ENCODE measurements at regions not wholly inside any gene's neighbourhood (a gene's known extent, or its start where the extent isn't known, plus 50 kb on each side); places are given as distances from the start of the nearest gene placed in this dataset.

DNA sequence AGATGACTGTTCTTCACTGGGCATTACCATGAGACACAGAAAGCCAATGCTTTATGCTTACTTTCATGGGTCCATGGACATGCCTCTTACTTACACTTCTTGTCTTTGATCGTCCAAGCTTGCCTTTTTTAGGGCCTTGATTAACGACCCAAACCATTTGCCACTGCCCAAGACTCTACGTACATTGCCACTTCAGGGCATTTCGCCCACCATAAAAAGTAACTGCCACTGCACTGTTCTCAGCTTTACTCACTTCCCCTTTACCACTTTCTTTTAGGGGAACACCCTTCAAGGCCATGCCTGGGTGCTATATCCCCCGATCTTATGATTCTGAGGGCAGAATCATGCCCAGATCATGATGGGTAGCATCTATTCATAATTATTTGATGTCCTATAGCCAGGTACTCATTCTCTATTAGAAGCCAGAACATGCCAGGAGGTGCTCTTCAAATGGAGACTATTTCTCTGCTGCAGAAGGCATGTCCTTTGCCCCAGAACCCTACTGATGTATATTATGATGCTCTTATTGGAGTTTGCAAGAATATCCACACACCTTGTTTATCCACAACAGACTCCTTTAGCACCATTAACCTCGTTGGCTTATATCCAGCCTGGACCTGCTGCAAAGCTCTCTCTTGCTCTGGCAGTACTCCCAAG is 64.1 kb upstream of the RAD23B start:
- H3F3A ChIP-seq (ENCODE audit: insufficient read depth): peaks cover 17% of the 10 kb centered on the region
- no peaks in the 10 kb centered on the region; the same call in 1 of the 2 replicates for H3K9me2 ChIP-seq (ENCODE audit: insufficient read depth)
- DNase-seq: no peak
- in situ Hi-C loops (cut with MboI): no loop called here
- WGBS, 2 experiments (ENCODE audit: low coverage in 1 of 2, low lambda C conversion rate in 2 of 2, missing lambda C conversion rate in 2 of 2): 83% methylated on average over 6 of the region's 6 CpGs
- H3K4me1 ChIP-seq (ENCODE audit: insufficient read depth): peaks cover 18% of the 10 kb centered on the region
- H4K20me1 ChIP-seq (ENCODE audit: insufficient read depth): no peaks in the 10 kb centered on the region
- no peak overlapping the region for H3K9ac ChIP-seq
- no peaks in the 10 kb centered on the region for H3K36me3 ChIP-seq (ENCODE audit: low read depth)
- no peaks in the 10 kb centered on the region for H3K9me3 ChIP-seq (ENCODE audit: low read depth)
- H3K79me2 ChIP-seq (ENCODE audit: insufficient read depth): no peaks in the 10 kb centered on the region
- TF ChIP-seq EZH2phosphoT487 (IDR thresholded peaks at IDR 0.05; ENCODE audit: insufficient read depth, low read depth): no peak
- TF ChIP-seq EZH2 (IDR thresholded peaks at IDR 0.05; ENCODE audit: insufficient read depth, poor library complexity, severe bottlenecking): no peak
- no peak overlapping the region for H2AFZ ChIP-seq
- no peak overlapping the region for H3K4me3 ChIP-seq
- H3K27ac ChIP-seq: no peak overlapping the region
- H3K4me2 ChIP-seq (ENCODE audit: unreplicated experiment): no peak overlapping the region
- no peaks in the 10 kb centered on the region for H3K27me3 ChIP-seq (replicated peaks; ENCODE audit: insufficient read depth)

GRCh38 chr9:107219486-107220077 is 63.5 kb upstream of the RAD23B start:
- H3F3A ChIP-seq (ENCODE audit: insufficient read depth): peaks cover 10% of the 10 kb centered on the region
- WGBS, 2 experiments (ENCODE audit: low coverage in 1 of 2, low lambda C conversion rate in 2 of 2, missing lambda C conversion rate in 2 of 2): 74 to 82% methylated on average over 4 of the region's 4 CpGs
- H3K9ac ChIP-seq: no peak overlapping the region
- no peak overlapping the region for H3K4me3 ChIP-seq
- no peak for DNase-seq
- no peak for TF ChIP-seq EZH2phosphoT487 (IDR thresholded peaks at IDR 0.05; ENCODE audit: insufficient read depth, low read depth)
- TF ChIP-seq EZH2 (IDR thresholded peaks at IDR 0.05; ENCODE audit: insufficient read depth, poor library complexity, severe bottlenecking): no peak
- no peaks in the 10 kb centered on the region; the same call in 1 of the 2 replicates for H3K9me2 ChIP-seq (ENCODE audit: insufficient read depth)
- H3K4me1 ChIP-seq (ENCODE audit: insufficient read depth): peaks cover 12% of the 10 kb centered on the region
- H3K9me3 ChIP-seq (ENCODE audit: low read depth): no peaks in the 10 kb centered on the region
- H2AFZ ChIP-seq: no peak overlapping the region
- no peaks in the 10 kb centered on the region for H3K27me3 ChIP-seq (replicated peaks; ENCODE audit: insufficient read depth)
- H4K20me1 ChIP-seq (ENCODE audit: insufficient read depth): no peaks in the 10 kb centered on the region
- in situ Hi-C loops (cut with MboI): no loop called here
- no peak overlapping the region for H3K27ac ChIP-seq
- H3K79me2 ChIP-seq (ENCODE audit: insufficient read depth): no peaks in the 10 kb centered on the region
- H3K4me2 ChIP-seq (ENCODE audit: unreplicated experiment): no peak overlapping the region
- H3K36me3 ChIP-seq (ENCODE audit: low read depth): no peaks in the 10 kb centered on the region

DNA sequence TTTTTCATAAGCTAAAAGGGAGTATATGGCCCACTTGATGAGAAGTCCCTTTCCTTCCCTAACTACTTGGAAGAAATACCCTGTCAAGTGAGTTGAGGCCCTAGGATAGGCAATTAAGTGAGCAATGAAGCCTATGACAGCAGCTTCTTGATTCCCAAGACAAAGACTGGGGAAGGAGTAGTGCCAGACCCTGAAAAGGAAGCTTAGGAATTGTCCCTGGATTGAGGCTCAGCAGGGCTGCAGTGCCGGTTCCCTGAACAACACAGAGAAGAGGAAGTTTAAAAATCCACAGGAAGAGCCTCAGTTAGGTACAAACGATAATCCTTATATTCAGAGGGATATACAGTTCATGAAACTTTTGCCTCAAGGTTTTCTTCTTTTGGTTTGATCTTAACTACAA is 61.8 kb upstream of the RAD23B start:
- TF ChIP-seq EZH2 (IDR thresholded peaks at IDR 0.05; ENCODE audit: insufficient read depth, poor library complexity, severe bottlenecking): no peak
- TF ChIP-seq EZH2phosphoT487 (IDR thresholded peaks at IDR 0.05; ENCODE audit: insufficient read depth, low read depth): no peak
- Histone ChIP-seq H4K20me1 (ENCODE audit: insufficient read depth) (no peaks in the 10 kb centered on the region), H2AFZ (no peak overlapping the region; the same call in 1 of the 2 replicates), H3K27me3 (replicated peaks; ENCODE audit: insufficient read depth) (no peaks in the 10 kb centered on the region), H3K9me3 (ENCODE audit: low read depth) (no peaks in the 10 kb centered on the region), H3K4me2 (ENCODE audit: unreplicated experiment) (no peak overlapping the region), H3K27ac (no peak overlapping the region), H3K9me2 (ENCODE audit: insufficient read depth) (no peaks in the 10 kb centered on the region), H3K4me1 (ENCODE audit: insufficient read depth) (no peaks in the 10 kb centered on the region), H3K4me3 (no peak overlapping the region), H3K79me2 (ENCODE audit: insufficient read depth) (no peaks in the 10 kb centered on the region), H3K36me3 (ENCODE audit: low read depth) (no peaks in the 10 kb centered on the region), H3K9ac (no peak overlapping the region), H3F3A (ENCODE audit: insufficient read depth) (no peaks in the 10 kb centered on the region)
- 69% methylated on average over 2 of the region's 2 CpGs for WGBS, 2 experiments (ENCODE audit: low coverage in 1 of 2, low lambda C conversion rate in 2 of 2, missing lambda C conversion rate in 2 of 2)
- in situ Hi-C loops (cut with MboI): no loop called here
- DNase-seq: no peak

DNA sequence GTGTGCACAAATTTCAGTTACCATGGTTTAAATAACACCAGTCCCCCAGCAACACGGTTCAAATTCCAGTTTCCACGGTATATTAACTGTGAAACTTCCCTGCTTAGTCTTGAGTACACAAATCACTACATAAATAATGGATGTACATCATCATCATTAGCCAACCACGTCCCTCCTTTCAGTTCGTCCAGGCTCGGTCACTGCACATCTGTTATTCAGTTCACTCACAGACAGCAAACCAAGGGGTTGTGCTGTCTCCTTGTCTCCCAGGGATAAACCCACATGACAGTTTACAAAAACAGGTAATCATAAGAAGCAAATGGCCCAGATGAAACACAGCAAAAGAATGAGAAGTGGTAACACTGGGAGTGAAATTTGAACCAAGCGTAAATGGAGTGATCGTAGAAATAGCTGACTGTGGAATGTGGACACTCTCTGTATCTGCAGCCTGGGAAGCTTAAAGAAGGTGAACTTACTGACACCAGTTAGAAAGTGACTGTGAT is 61.0 kb upstream of the RAD23B start:
- 67 to 69% methylated on average over 7 of the region's 7 CpGs for WGBS, 2 experiments (ENCODE audit: low coverage in 1 of 2, low lambda C conversion rate in 2 of 2, missing lambda C conversion rate in 2 of 2)
- Histone ChIP-seq H2AFZ (no peak overlapping the region), H3K9me2 (ENCODE audit: insufficient read depth) (no peaks in the 10 kb centered on the region), H3K27me3 (replicated peaks; ENCODE audit: insufficient read depth) (no peaks in the 10 kb centered on the region), H3F3A (ENCODE audit: insufficient read depth) (no peaks in the 10 kb centered on the region), H4K20me1 (ENCODE audit: insufficient read depth) (no peaks in the 10 kb centered on the region), H3K4me2 (ENCODE audit: unreplicated experiment) (no peak overlapping the region), H3K9me3 (ENCODE audit: low read depth) (no peaks in the 10 kb centered on the region), H3K79me2 (ENCODE audit: insufficient read depth) (no peaks in the 10 kb centered on the region), H3K36me3 (ENCODE audit: low read depth) (no peaks in the 10 kb centered on the region), H3K4me1 (ENCODE audit: insufficient read depth) (no peaks in the 10 kb centered on the region), H3K27ac (no peak overlapping the region), H3K4me3 (no peak overlapping the region), H3K9ac (no peak overlapping the region)
- in situ Hi-C loops (cut with MboI): no loop called here
- TF ChIP-seq EZH2 (IDR thresholded peaks at IDR 0.05; ENCODE audit: insufficient read depth, poor library complexity, severe bottlenecking): no peak
- TF ChIP-seq EZH2phosphoT487 (IDR thresholded peaks at IDR 0.05; ENCODE audit: insufficient read depth, low read depth): no peak
- no peak for DNase-seq

All from GM23248 (cell line).